ENCODE measurements at regions not wholly inside any gene's neighbourhood (a gene's known extent, or its start where the extent isn't known, plus 50 kb on each side); places are given as distances from the start of the nearest gene placed in this dataset.
A peak's percentile ranks its signal among the peaks of the same experiment; 100 is the strongest.

- peak; percentile 50 for DNase-seq (ENCODE audit: low read depth)
Observed at GRCh38 chr1:69511426-69512192, 56.1 kb upstream of the LRRC7 start.

DNA sequence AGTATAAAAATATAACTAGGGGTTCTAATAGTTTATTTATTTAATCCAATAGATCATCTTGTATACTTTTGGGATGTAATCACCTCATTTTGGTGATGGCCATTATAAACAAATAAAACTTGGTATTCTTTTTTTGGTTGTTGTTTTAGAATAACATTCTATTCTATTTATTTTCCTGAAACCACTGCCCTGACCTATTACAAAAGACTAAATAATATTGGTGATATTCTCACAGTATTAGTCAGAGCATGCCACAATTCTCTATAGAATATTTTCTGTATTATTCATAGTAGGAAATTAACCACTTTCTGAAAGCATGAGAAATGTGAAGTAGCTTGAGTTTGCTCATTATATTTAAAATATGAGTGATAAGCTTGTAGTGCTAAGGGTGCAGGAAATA, 54.1 kb upstream of the LRRC7 start:
- DNase-seq (ENCODE audit: low read depth): peak; percentile 56

All from M059J (cell line).